Thoracic aorta (tissue), 2 donors: ENCODE measurements at regions not wholly inside any gene's neighbourhood (a gene's known extent, or its start where the extent isn't known, plus 50 kb on each side); places are given as distances from the start of the nearest gene placed in this dataset.

Source experiments
- ATAC-seq: fragments of 150-250 bp; one replicate; pipeline ENCODE4 v1.8.0; 2017; ENCODE audit warnings: low read depth; ENCODE audit not compliant: insufficient number of reproducible peaks, low FRiP score
- DNase-seq: peaks from one replicate; pipeline ENCODE4 v3.0.0-alpha.2; 2020; ENCODE audit warnings: low spot score
- H3K27ac ChIP-seq, 2 donors: fragments of 200-600 bp; sonication (generic); 1 replicate in 1 of 2; 2 replicates in 1 of 2; pipeline ENCODE4 v1.5.1; 2016; ENCODE audit warnings: mild to moderate bottlenecking in 2 of 2, moderate library complexity in 2 of 2
- H3K27me3 ChIP-seq: fragments of 200-600 bp; sonication (generic); replicated peaks from 2 replicates; pipeline ENCODE4 v1.6.0; 2016; ENCODE audit warnings: mild to moderate bottlenecking; ENCODE audit not compliant: insufficient read depth
- H3K36me3 ChIP-seq: fragments of 200-600 bp; sonication (generic); one replicate; pipeline ENCODE4 v1.5.1; 2016
- H3K4me1 ChIP-seq, 2 donors: fragments of 200-600 bp; sonication (generic); 1 replicate in 1 of 2; 2 replicates in 1 of 2; pipeline versions ENCODE4 v1.5.1 to v1.6.0; 2016; ENCODE audit warnings: low read depth in 2 of 2, mild to moderate bottlenecking in 1 of 2; ENCODE audit not compliant: control insufficient read depth in 1 of 2
- H3K4me3 ChIP-seq: fragments of 200-600 bp; sonication (generic); 2 replicates; pipeline ENCODE4 v1.5.1; 2016; ENCODE audit warnings: mild to moderate bottlenecking
- H3K9me3 ChIP-seq: fragments of 200-600 bp; sonication (generic); 2 replicates; pipeline ENCODE4 v1.5.1; 2016
- CTCF ChIP-seq: fragments of 200-600 bp; sonication (generic); IDR thresholded peaks from one replicate; pipeline ENCODE4 v1.5.1; 2019; ENCODE audit warnings: antibody characterized with exemption

- Histone ChIP-seq H3K4me1 (no peaks in the 10 kb centered on the region), H3K9me3 (no peaks in the 10 kb centered on the region)
These were observed 232.0 kb downstream of the STK31 start for GRCh38 chr7:23942032-23942431.

GRCh38 chr7:23944131-23944530 is 234.1 kb downstream of the STK31 start:
- ATAC-seq, result no peak
- H3K27me3 ChIP-seq, result no peaks in the 10 kb centered on the region

More at GRCh38 chr7:23942032-23942431, 232.0 kb downstream of the STK31 start:
- ATAC-seq (no peak), DNase-seq (no peak)
- no peaks in the 10 kb centered on the region for H3K36me3 ChIP-seq
- H3K4me3 ChIP-seq, result no peak overlapping the region
- H3K27me3 ChIP-seq, result no peaks in the 10 kb centered on the region
- no peak for TF ChIP-seq CTCF
- no peak overlapping the region for H3K27ac ChIP-seq

GRCh38 chr7:23945472-23945871 is 235.5 kb downstream of the STK31 start:
- Histone ChIP-seq H3K4me3 (no peak overlapping the region), H3K9me3 (no peaks in the 10 kb centered on the region), H3K36me3 (no peaks in the 10 kb centered on the region), H3K4me1 (no peaks in the 10 kb centered on the region), H3K27me3 (no peaks in the 10 kb centered on the region), H3K27ac (no peak overlapping the region)
- no peak for ATAC-seq
- no peak for TF ChIP-seq CTCF
- DNase-seq, result no peak

More at GRCh38 chr7:23944131-23944530, 234.1 kb downstream of the STK31 start:
- DNase-seq, result no peak
- H3K9me3 ChIP-seq, result no peaks in the 10 kb centered on the region
- H3K27ac ChIP-seq, result no peak overlapping the region
- no peak overlapping the region for H3K4me3 ChIP-seq
- no peaks in the 10 kb centered on the region for H3K4me1 ChIP-seq
- TF ChIP-seq CTCF, result no peak
- H3K36me3 ChIP-seq, result no peaks in the 10 kb centered on the region

- ATAC-seq, result no peak
- H3K4me3 ChIP-seq, result no peak overlapping the region
- H3K4me1 ChIP-seq, result no peaks in the 10 kb centered on the region
- H3K27me3 ChIP-seq, result no peaks in the 10 kb centered on the region
- TF ChIP-seq CTCF, result no peak
- H3K36me3 ChIP-seq, result no peaks in the 10 kb centered on the region
- no peaks in the 10 kb centered on the region for H3K9me3 ChIP-seq
- no peak for DNase-seq
- no peak overlapping the region for H3K27ac ChIP-seq
These were observed 245.1 kb downstream of the STK31 start for GRCh38 chr7:23955145-23955544.

GRCh38 chr7:23955600-23956149 is 245.7 kb downstream of the STK31 start:
- Histone ChIP-seq H3K36me3 (no peaks in the 10 kb centered on the region), H3K27me3 (no peaks in the 10 kb centered on the region), H3K4me1 (no peaks in the 10 kb centered on the region), H3K9me3 (no peaks in the 10 kb centered on the region), H3K4me3 (no peak overlapping the region), H3K27ac (no peak overlapping the region)
- TF ChIP-seq CTCF, result no peak
- ATAC-seq (no peak), DNase-seq (no peak)
